ENCODE measurements at regions not wholly inside any gene's neighbourhood (a gene's known extent, or its start where the extent isn't known, plus 50 kb on each side); places are given as distances from the start of the nearest gene placed in this dataset.

GRCh38 chr14:26097852-26098251 is 500.0 kb downstream of the NOVA1 start:
- TF ChIP-seq TARDBP (IDR thresholded peaks at IDR 0.05) (no peak), SP1 (IDR thresholded peaks at IDR 0.05) (no peak), FOXM1 (IDR thresholded peaks at IDR 0.05; ENCODE audit: borderline replicate concordance) (no peak), FOXK2 (IDR thresholded peaks at IDR 0.05) (no peak), FOXA1 (IDR thresholded peaks at IDR 0.05) (no peak), HDGF (IDR thresholded peaks at IDR 0.05; ENCODE audit: borderline replicate concordance) (no peak), L3MBTL2 (conservative IDR thresholded peaks at IDR 0.05) (no peak), ELF4 (IDR thresholded peaks at IDR 0.05) (no peak), ARNT (IDR thresholded peaks at IDR 0.05) (no peak), NFRKB (IDR thresholded peaks at IDR 0.05) (no peak), ZNF384 (IDR thresholded peaks at IDR 0.05) (no peak), BHLHE40 (IDR thresholded peaks at IDR 0.05; ENCODE audit: borderline replicate concordance) (no peak), SUZ12 (IDR thresholded peaks at IDR 0.05) (no peak), LEF1 (IDR thresholded peaks at IDR 0.05; ENCODE audit: borderline replicate concordance) (no peak)

Measured in HEK293T (cell line).